Fibroblast of skin of left biceps (primary cell): ENCODE measurements at regions not wholly inside any gene's neighbourhood (a gene's known extent, or its start where the extent isn't known, plus 50 kb on each side); places are given as distances from the start of the nearest gene placed in this dataset.
A peak's percentile ranks its signal among the peaks of the same experiment; 100 is the strongest.

Experiments used
- DNase-seq, 2 experiments: peaks; one replicate each; pipeline ENCODE4 v3.0.0-alpha.2; 2013; ENCODE audit warnings: low read depth in 2 of 2

DNA sequence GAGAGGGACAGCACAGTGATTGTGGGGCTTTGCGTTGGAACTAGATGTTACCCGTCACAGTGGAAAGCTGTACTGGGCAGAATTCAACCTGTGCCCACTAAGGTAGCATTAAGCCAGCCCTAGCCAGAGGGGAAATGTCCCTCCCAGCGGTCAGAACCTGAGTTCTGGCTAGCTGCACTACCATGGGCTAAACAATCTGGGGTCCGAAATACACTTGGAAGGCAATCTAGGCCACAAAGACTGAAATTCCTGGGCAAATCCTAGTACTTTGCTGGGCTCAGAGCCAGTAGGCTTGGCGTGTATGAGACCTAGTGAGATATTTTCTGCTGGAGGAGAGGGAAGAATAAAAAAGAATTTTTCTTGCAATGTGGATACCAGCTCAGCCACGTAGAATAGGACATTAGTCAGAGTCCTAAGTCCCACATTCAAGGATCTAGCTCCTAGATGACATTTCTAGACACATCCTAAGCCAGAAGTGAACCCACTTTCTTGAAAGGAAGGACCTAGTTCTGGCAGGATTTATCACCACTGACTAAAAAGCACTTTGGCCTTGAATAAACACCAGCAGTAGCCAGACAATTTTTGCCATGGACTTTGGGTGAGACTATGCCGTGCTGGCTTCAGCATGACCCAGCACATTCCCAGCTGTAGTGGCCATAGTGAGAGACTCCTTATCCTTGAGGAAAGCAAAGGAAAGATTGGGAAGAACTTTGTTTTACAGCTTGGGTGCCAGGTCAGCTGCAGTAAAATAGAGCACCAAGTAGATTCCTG is 618.0 kb downstream of the BRINP1 start:
- no peak for DNase-seq

DNA sequence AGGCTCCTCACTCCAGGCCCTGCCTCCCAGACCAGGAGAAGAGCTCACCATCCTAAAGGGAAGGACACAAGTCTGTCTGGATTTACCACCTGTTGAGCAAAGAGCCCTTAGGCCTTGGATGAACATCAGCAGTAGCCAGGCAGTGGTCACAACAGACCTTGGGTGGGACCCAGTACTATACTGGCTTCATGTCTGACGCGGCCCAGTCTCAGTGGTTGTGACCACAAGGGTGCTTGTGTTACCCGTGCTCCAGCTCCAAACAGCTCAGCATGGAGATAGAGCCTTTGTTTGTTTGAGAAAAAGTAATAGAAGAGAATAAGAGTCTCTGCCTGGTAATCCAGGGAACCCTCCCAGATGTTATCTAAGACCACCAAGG is 617.4 kb downstream of the BRINP1 start:
- no peak for DNase-seq

DNA sequence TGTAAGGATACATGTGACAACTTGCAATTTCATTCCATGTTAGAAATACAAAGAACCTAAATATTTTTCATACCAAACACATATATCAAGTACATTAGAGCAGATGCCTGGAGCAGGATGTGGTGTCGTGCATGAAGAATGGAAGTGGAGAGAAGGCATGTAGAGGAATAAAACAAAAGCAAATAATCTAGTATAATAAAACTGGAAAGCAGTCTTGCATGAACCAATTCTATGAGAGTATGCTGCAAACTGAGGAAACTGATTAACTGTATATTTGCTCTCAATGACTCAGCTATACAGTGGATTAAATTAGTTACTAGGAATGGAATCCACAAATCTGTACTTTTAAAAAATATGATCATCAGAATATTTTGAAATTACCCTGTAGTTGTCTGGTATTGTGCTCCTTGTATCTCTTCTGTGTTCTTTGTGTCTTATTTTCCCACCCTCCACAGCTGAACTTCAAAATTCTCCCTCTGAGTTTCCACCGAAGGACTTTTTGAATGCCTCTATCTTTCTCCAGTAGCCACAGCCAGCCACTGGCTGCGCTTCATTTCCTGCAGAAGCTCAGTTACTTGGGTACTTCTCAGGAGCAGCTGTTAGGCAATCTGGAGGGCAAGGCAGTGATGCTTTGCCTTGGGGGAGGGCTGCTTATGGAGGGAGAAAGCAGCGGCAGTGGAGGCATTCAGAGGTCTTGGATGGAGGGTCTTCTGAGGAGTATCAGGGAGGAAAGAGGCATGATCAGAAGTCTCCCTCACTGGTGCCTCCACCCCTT is 608.0 kb downstream of the BRINP1 start:
- no peak for DNase-seq

DNA sequence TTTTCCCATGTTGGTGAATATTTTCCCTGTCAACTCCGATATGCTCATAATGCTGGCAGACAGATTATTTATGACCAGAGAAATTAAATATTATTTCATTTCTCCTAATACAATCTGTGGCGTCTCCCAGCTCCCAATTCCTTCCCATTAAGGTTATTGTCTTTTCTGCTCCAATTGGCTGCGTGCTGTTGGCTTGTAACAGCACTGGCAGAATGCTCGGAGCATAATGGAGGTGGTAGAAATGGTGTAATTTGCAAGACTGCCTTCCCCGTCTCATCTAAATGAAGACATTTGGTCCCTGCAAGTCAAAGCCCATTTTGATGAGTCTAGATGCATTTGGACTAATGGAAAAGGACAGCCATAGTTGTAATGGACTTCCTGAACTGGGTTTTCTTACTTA is 601.7 kb downstream of the BRINP1 start:
- no peak for DNase-seq

DNA sequence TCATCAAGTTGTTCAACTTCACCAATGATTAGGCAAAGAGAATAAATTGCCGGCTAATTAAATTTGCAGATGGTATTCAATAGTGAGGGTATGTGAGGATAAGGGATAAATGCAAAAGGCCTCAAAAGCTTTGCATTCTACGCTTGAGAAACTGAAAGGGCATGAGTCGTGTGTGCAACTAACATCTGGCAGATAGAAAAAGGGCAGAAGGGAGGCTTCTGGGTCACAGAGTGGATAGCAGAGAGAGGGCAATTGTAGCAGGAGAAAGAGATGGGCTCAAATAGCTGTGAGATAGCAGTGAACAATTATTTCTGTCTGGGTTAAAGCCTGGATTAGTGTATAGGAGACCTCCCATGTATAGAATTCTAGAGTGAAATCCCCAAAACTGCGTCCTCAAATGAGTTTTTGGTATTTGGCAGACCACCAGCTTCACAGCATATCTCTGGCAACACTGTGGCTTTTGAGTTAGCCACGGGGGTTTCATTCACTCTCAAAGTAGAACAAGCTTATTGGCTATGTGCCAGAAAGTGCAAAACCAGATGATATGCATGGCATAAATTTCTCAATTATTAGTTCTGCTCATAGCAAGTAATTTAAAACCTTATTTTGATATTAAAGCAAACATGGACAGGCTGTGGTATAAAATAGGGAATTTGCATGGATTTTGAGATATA is 586.3 kb downstream of the BRINP1 start:
- no peak for DNase-seq

DNA sequence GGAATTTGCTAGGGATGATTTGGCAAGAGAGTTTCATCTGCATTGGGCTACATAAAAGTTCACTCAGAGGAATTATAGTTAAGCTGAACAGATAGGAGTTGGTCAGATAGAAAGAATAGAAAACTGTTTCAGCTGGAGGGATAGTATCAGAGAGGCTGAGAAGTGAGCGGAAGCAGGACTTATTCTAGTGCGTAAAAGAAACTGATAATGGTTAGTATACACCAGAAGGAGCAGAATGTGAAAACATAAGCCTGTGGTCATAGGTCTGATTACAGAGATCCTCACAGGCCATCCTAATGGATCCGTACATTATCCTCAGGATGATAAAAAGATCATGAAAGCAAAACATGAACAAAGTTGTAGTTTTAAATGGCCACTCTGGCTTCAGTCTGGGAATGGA is 585.2 kb downstream of the BRINP1 start:
- no peak for DNase-seq

DNA sequence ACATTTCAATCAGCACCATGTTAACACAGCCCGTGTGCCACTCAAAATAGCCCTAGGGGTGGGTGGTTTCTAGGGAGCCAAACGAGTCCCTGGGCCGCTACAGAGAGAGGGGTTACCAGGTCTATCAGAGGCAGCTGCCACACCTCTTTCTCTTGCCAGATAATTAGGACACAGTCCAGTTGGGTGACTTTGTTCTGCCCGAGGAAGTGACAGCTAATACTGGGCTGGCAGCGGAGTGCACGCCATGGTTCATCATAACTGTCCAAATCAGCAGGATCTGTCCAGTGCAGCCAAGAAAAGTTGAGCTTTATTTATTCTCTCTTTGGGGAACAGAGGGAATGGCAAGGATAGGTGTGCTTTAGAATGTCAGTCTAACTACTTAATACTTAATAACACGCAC is 583.8 kb downstream of the BRINP1 start:
- DNase-seq, result no peak

DNA sequence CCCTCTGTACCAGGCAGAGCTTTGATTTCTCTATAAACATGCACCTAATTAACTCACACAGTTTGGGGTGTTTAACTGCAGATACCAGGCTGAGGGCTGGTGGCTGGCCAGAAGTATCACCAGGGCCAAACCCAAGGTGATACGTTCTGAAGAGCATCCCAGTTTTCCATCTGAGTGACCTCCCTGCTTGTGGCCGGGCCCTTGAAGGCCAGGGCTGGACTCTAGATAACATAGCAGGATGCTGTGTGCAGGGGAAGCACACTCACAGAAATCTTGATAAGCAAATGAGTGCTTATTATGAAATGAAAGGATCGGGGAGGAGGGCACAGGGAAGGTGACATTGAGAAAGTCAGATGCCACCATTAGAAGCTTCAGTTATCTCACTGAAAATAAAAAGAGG is 582.4 kb downstream of the BRINP1 start:
- no peak for DNase-seq

DNA sequence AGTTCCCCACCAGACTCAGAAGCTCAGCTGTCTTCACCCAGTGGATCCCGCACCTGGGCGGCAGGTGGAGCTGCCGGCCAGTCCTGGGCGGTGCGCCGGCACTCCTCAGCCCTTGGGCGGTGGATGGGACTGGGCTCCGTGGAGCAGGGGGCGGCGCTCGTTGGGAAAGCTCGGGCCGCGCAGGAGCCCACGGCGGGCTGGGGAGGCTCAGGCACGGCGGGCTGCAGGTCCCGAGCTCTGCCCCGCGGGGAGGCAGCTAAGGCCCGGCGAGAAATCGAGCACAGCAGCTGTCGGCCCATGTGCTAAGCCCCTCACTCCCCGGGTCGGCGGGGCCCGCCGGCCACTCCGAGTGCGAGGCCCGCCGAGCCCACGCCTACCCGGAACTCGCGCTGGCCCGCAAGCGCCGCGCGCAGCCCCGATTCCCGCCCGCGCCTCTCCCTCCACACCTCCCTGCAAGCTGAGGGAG is 560.0 kb downstream of the BRINP1 start:
- no peak for DNase-seq

DNA sequence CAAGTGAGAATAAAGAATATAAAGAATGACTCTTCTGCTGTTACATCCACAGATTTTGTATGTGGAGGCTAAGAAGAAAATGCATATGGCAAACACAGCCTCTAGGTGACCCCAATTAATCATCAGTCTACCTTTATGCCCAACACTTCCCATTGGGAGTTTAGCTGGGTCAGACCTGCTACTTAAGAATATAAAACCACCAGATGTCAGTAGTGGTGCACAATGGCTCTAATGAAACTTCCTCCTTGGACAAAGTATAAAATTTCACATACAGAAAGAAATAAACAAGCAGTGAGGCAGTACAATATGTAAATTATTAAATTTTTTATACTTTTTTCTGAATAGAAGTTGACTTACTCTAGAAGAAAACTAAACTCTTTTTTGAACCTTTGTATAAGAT is 539.9 kb downstream of the BRINP1 start:
- no peak for DNase-seq

DNA sequence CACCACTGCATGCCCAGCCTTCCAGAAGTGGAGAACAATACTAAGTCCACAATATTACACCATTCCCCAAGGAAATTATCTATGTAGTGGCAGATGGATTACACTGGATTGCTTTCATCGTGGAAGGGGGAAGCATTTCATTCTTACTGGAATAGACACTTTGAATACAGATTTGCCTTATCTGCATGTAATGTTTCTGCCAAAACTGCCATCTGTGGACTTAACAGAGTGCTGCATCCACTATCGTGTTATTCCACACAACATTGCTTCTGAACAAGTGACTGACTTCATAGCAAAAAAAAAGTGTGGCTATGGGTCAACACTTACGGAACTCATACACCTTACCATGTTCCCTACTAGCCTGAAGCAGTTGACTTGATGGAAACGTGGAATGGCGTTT is 536.9 kb downstream of the BRINP1 start:
- no peak for DNase-seq

DNA sequence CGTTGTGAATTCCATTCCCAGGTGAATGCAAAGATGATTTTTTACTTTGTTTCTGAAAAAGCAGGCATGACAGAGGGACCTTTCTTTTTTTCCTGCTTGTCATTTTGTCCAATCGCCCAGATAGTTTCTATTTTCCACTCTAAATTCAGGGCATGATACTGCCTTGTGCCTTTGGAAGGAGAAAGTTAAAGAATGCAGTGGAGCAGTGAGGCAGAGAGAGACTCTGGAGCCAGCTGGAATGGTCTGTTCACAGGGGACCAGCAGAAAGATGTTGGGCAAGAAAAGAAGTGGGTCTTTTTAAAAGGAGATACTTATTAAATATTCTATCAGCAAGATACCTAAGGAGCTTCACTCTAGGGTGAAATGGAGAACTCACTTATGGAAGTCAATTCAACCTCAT is 532.3 kb downstream of the BRINP1 start:
- no peak for DNase-seq

DNA sequence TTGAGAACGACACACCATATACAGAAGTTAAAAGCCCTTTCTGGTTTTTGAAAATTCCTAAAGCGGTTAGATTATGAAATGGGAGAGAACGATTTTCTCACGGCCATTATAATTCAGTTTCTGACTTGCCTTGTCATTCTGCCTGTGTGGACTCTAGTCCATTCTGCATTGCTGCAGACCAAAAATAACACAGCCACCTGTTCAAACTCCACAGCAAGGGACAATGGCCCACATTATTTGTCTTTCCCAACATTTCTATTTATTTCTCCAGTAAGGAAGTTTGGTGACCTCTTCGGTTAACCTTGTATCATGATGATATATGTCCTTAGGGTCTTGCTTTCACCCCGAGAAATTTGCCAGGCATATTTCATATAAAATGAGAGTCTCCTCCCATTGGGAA is 497.7 kb downstream of the BRINP1 start:
- DNase-seq, result no peak

DNA sequence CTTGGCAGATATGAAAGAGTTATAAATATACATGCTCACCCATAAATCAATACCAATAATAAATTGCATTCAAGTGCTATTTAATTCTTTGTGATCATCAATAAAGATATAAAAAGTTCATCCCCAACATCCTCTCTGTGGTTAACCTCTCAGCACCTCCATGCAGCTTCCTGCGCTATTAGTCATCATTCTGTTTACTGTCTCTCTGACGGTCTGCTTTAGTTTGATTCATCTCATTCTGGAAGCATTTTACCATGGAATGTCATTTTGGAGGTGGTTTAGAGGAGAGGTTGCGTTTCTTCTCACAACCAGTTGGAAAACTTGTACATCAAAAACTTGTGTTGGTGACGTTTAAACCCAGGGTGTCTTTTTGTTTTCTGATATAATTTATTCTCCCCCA is 486.6 kb downstream of the BRINP1 start:
- DNase-seq, result peak; percentile 35 to 44

DNA sequence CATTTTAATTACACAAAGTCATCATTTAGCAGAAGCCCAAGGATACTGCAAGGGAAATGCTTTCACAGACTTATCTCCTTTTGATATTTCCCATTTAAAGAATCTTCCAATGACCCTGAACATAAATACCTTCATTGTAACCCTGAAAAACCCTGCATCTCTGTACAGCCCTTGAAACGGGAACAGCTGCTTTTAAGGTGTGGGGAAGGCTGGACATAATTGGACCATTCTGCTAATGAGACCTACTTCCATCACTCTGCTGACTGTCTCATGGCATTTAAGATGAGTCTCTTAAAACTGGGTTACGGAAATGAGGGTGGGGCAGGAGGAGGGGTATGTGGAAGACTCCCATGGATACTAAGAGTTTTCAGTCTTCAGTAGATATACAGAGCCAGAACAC is 485.8 kb downstream of the BRINP1 start:
- DNase-seq, result no peak

DNA sequence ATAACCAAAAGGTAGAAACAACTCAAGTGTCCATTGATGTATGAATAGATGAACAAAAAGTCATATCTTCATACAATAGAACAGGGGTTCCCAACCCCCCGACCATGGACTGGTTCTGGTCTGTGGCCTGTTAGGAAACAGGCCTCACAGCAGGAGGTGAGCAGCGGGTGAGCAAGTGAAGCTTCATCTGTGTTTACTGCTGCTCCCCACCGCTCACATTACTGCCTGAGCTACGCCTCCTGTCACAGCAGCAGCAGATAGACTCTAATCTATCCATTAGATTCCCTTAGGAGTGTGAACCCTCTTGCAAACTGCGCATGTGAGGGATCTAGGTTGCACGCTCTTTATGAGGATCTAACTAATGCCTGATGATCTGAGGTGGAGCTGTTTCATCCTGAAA is 478.0 kb downstream of the BRINP1 start:
- no peak for DNase-seq

DNA sequence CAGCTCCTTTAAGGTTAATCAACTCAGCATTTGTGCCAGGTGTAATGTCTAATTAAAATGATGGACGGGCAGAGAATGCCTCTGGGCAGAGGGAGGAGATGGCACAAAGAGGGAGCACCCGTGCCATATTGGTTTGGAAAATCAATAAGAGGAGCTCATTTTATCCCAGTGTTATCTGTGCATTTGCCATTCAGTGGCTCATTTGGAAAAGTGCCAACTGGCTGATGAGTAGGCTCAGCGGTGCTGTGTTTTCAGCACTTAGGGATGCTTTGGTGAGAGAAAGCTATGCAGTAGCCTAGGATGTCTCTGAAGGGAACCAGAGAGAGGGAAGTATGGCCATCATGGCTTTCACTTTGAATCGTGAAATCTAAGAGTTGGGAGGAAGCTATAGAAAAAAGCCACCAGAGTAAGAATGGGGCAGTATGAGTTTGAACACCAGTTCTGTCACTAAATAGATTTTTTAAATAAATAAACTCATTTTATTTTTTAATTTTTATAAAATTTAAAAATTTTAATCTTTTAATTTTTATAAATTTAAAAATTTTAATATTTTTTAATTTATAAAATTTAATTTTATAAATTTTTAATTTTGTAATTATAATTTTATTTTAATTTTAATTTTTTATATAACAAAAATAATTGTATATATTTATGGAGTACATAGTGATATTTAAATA is 472.8 kb downstream of the BRINP1 start:
- no peak for DNase-seq

DNA sequence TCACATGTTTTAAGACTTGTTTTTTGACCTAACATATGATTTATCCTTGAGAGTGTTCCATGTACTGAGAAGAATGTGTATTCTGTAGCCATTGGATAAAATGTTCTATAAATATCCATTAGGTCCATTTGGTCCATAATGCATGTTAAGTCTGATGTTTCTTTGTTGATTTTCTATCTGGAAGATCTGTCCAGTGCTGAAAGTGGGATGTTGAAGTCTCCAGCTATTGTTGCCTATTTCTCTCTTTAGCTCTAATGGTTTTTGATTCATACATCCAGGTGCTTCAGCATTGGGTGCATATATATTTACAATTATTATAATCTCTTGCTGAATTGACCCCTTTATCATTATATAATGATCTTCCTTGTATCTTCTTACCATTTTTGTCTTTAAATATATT is 451.1 kb downstream of the BRINP1 start:
- no peak for DNase-seq

DNA sequence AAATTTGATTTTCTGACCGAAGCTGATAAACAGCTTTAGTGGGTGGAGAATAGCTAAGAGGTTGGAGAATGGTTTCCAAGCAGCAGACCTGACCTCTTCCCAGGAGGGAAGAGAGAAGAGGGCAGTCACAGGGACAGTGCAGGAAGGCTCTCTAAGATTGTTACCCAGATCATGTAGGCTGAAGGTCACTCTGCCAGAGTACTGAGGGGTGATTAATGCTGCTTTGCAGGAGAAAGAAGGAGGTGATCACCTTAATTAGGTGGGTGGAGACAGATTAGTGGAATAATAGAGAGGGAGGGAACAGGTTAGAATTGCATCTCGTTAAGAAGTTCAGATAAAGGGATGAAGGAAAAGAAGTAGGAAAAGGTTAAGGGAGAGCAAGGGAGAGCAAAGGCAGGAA is 440.5 kb downstream of the BRINP1 start:
- DNase-seq, result no peak

DNA sequence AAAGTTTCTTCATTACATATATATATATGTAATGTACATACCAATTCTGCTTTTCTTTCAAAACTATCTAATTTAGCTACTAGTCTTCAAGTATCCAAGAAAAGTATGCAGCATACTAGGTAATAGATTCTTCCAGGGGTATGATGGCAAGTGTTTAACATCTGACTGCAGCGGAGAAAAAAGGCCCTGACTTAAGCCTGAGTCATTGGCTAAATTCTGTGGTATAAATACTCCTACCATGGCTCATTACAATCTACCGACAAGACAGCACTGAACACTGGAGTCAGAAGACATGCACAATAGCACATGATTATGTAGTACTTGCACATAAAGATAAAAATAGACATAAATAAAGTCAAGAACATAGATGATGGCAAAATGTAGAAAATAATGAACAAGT is 439.9 kb downstream of the BRINP1 start:
- DNase-seq, result peak; percentile 56 to 62

DNA sequence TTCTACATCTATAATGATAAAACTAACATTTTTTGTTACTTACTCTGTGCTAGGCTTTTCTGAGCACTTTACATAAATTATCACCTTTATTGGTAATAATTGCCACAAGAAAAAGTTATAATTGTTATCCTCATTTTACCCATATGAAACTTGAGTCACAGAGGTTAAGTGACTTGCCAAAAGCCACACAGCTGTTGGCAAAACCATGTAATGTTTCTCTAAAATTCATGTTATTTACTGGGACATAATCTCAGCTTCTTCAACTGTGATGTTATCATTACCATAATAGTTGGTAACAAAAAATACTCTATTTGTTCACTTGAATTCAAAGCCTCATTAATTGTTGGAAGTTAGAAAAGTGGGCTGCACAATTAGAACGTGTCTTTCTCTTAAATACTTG is 437.3 kb downstream of the BRINP1 start:
- DNase-seq, result no peak

DNA sequence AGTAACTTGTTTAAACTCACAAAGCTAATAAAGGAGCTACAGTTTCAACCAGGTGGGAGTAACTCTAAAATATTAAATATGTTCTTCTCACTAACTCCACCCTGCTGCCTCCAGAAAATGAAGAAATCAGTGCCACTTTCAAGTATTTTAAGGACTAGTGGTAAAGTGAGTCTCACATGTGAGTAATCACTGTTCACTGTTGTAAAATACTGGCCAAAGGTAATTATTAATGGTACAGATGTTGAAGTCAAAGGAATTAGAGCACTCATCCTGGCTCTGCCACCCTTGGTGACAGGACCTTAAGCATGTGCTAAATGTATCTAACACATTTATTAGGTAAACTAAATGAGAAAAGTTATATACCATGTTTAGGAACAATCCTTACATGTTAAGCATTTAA is 430.7 kb downstream of the BRINP1 start:
- no peak for DNase-seq
